ENCODE measurements at regions not wholly inside any gene's neighbourhood (a gene's known extent, or its start where the extent isn't known, plus 50 kb on each side); places are given as distances from the start of the nearest gene placed in this dataset.

DNA sequence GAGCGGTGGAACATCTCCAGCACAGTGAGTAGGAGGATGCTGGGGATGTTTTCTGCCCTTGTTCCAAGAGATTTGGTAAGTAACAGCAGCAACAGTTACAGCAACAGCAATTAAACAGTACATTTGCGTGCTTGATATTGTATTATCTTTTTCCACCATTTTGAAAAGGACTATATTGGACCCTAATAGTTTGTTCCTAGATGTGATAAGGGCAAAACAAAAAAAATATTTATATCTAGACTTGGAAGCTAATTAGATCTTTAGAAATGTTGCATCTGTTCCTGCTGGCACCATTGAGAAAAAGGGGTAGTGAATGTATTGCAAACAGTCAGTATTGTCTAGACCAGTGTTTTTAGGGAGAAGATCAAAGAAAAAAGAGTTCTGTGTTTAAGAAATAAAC, 759.9 kb downstream of the JRKL start:
- TF ChIP-seq TAF1 (IDR thresholded peaks at IDR 0.05; ENCODE audit: borderline replicate concordance, low read depth, low read length) (no peak), CTCF (IDR thresholded peaks at IDR 0.05) (no peak), RFX5 (IDR thresholded peaks at IDR 0.05; ENCODE audit: low read length) (no peak), CHD2 (IDR thresholded peaks at IDR 0.05; ENCODE audit: low read length, partially characterized antibody) (no peak), EZH2phosphoT487 (IDR thresholded peaks at IDR 0.05; ENCODE audit: borderline replicate concordance, low read depth) (no peak), EP300 (IDR thresholded peaks at IDR 0.05; ENCODE audit: borderline replicate concordance in 1 of 2, low read depth in 1 of 2, low read length in 1 of 2) (no peak), POLR2AphosphoS5 (IDR thresholded peaks at IDR 0.05; ENCODE audit: low read depth, low read length) (no peak)
- TF ChIP-seq, protein P1, sequence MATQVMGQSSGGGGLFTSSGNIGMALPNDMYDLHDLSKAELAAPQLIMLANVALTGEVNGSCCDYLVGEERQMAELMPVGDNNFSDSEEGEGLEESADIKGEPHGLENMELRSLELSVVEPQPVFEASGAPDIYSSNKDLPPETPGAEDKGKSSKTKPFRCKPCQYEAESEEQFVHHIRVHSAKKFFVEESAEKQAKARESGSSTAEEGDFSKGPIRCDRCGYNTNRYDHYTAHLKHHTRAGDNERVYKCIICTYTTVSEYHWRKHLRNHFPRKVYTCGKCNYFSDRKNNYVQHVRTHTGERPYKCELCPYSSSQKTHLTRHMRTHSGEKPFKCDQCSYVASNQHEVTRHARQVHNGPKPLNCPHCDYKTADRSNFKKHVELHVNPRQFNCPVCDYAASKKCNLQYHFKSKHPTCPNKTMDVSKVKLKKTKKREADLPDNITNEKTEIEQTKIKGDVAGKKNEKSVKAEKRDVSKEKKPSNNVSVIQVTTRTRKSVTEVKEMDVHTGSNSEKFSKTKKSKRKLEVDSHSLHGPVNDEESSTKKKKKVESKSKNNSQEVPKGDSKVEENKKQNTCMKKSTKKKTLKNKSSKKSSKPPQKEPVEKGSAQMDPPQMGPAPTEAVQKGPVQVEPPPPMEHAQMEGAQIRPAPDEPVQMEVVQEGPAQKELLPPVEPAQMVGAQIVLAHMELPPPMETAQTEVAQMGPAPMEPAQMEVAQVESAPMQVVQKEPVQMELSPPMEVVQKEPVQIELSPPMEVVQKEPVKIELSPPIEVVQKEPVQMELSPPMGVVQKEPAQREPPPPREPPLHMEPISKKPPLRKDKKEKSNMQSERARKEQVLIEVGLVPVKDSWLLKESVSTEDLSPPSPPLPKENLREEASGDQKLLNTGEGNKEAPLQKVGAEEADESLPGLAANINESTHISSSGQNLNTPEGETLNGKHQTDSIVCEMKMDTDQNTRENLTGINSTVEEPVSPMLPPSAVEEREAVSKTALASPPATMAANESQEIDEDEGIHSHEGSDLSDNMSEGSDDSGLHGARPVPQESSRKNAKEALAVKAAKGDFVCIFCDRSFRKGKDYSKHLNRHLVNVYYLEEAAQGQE (IDR thresholded peaks at IDR 0.05; ENCODE audit: low read depth, low read length), result no peak

Data from SK-N-SH (cell line).